Fibroblast of the aortic adventitia (primary cell): ENCODE measurements at regions not wholly inside any gene's neighbourhood (a gene's known extent, or its start where the extent isn't known, plus 50 kb on each side); places are given as distances from the start of the nearest gene placed in this dataset.

Source experiments
- DNase-seq: peaks from one replicate; pipeline ENCODE4 v3.0.0-alpha.2; 2010; ENCODE audit warnings: low read depth
- H3K4me3 ChIP-seq: 2 replicates; pipeline ENCODE4 v1.5.1; 2011; ENCODE audit warnings: low read depth, mild to moderate bottlenecking, control low read depth, low read length, moderate library complexity
- TF ChIP-seq, protein P1 (sequence below): IDR thresholded peaks from 2 replicates; pipeline ENCODE4 v1.5.1; 2011; ENCODE audit warnings: mild to moderate bottlenecking, low read length, control low read depth, inconsistent platforms; ENCODE audit not compliant: insufficient read depth

DNA sequence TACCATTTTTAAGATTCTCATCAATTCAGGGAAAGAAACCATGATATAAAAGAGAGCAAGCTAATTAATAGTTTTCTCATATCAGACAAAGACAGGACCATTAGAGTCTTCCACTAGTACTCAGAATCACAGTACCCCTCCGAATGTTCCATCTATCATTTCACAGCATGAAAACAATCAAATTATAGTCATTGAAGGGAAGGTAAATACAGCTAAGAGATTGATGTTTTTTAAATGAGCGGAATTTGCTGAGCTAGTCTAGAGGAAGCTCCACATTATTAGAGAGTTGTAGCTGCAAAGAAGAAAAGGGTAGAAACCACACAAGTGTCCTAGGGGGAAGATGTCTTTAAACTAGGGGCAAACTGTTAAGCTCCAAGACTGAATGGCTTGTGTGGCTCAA is 808.9 kb downstream of the CDH11 start:
- TF ChIP-seq, protein P1, sequence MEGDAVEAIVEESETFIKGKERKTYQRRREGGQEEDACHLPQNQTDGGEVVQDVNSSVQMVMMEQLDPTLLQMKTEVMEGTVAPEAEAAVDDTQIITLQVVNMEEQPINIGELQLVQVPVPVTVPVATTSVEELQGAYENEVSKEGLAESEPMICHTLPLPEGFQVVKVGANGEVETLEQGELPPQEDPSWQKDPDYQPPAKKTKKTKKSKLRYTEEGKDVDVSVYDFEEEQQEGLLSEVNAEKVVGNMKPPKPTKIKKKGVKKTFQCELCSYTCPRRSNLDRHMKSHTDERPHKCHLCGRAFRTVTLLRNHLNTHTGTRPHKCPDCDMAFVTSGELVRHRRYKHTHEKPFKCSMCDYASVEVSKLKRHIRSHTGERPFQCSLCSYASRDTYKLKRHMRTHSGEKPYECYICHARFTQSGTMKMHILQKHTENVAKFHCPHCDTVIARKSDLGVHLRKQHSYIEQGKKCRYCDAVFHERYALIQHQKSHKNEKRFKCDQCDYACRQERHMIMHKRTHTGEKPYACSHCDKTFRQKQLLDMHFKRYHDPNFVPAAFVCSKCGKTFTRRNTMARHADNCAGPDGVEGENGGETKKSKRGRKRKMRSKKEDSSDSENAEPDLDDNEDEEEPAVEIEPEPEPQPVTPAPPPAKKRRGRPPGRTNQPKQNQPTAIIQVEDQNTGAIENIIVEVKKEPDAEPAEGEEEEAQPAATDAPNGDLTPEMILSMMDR: no peak
- H3K4me3 ChIP-seq: no peak overlapping the region
- no peak for DNase-seq

GRCh38 chr16:64312292-64312691 is 809.6 kb downstream of the CDH11 start:
- TF ChIP-seq, protein P1: no peak
- H3K4me3 ChIP-seq: no peak overlapping the region

GRCh38 chr16:64311241-64311640 is 810.6 kb downstream of the CDH11 start:
- TF ChIP-seq, protein P1: no peak

More at GRCh38 chr16:64312292-64312691, 809.6 kb downstream of the CDH11 start:
- DNase-seq: no peak

GRCh38 chr16:64309398-64310110 is 812.3 kb downstream of the CDH11 start:
- H3K4me3 ChIP-seq: no peak overlapping the region
- DNase-seq: no peak
- TF ChIP-seq, protein P1: no peak

More at GRCh38 chr16:64311241-64311640, 810.6 kb downstream of the CDH11 start:
- H3K4me3 ChIP-seq: no peak overlapping the region
- DNase-seq: no peak

DNA sequence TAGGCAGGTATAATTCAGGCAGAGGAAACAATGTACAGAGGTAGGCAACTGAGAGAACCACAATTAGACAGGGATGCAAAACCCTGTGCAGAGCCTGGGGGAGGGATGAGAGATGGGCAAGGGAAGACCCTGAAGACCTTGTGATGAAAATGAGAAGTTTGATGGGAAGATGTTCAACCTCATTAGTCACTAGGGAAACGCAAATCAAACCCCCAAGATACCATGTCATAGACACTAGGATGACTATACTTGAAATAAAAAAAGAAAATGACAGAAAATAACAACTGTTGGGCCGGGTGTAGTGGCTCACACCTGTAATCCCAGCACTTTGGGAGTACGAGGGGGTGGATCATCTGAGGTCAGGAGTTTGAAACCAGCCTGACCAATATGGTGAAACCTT is 813.1 kb downstream of the CDH11 start:
- TF ChIP-seq, protein P1: no peak
- H3K4me3 ChIP-seq: no peak overlapping the region
- DNase-seq: no peak

GRCh38 chr16:64307431-64307830 is 814.4 kb downstream of the CDH11 start:
- TF ChIP-seq, protein P1: no peak
- no peak for DNase-seq
- H3K4me3 ChIP-seq: no peak overlapping the region

GRCh38 chr16:64305663-64306062 is 816.2 kb downstream of the CDH11 start:
- DNase-seq: no peak
- TF ChIP-seq, protein P1: no peak
- H3K4me3 ChIP-seq: no peak overlapping the region
